M059J (cell line): ENCODE measurements at regions not wholly inside any gene's neighbourhood (a gene's known extent, or its start where the extent isn't known, plus 50 kb on each side); places are given as distances from the start of the nearest gene placed in this dataset.
A peak's percentile ranks its signal among the peaks of the same experiment; 100 is the strongest.

Experiments used
- DNase-seq: peaks from one replicate; pipeline ENCODE4 v3.0.0-alpha.2; 2012; ENCODE audit warnings: low read depth

GRCh38 chr13:76091076-76091475 is 454.9 kb downstream of the LMO7 start:
- DNase-seq: no peak

- no peak for DNase-seq
Measured at GRCh38 chr13:76086729-76087128, 450.6 kb downstream of the LMO7 start.

- no peak for DNase-seq
Measured at GRCh38 chr13:76067850-76068249, 431.7 kb downstream of the LMO7 start.

GRCh38 chr13:76053181-76053580 is 417.1 kb downstream of the LMO7 start:
- DNase-seq: no peak

GRCh38 chr13:76049376-76049746 is 413.2 kb downstream of the LMO7 start:
- DNase-seq: no peak

GRCh38 chr13:76048675-76049375 is 412.7 kb downstream of the LMO7 start:
- no peak for DNase-seq

- no peak for DNase-seq
Measured at GRCh38 chr13:76048131-76048530, 412.0 kb downstream of the LMO7 start.

- DNase-seq: no peak
Measured at GRCh38 chr13:76043874-76044273, 407.7 kb downstream of the LMO7 start.

GRCh38 chr13:76038920-76039716 is 403.0 kb downstream of the LMO7 start:
- no peak for DNase-seq

- peak; percentile 6 for DNase-seq
Measured at GRCh38 chr13:76036176-76036575, 400.0 kb downstream of the LMO7 start.

- peak; percentile 3 for DNase-seq
Measured at GRCh38 chr13:76035711-76036110, 399.6 kb downstream of the LMO7 start.

GRCh38 chr13:76029706-76030105 is 393.6 kb downstream of the LMO7 start:
- no peak for DNase-seq

- no peak for DNase-seq
Measured at GRCh38 chr13:76029088-76029487, 393.0 kb downstream of the LMO7 start.

GRCh38 chr13:76027131-76027530 is 391.0 kb downstream of the LMO7 start:
- no peak for DNase-seq

- DNase-seq: no peak
Measured at GRCh38 chr13:76025392-76025791, 389.3 kb downstream of the LMO7 start.

- DNase-seq: no peak
Measured at GRCh38 chr13:76024151-76024550, 388.0 kb downstream of the LMO7 start.

GRCh38 chr13:76023652-76024051 is 387.5 kb downstream of the LMO7 start:
- DNase-seq: peak; percentile 36

- DNase-seq: no peak
Measured at GRCh38 chr13:76020421-76020955, 384.4 kb downstream of the LMO7 start.

- no peak for DNase-seq
Measured at GRCh38 chr13:76019421-76020044, 383.4 kb downstream of the LMO7 start.

GRCh38 chr13:76017861-76018556 is 381.9 kb downstream of the LMO7 start:
- no peak for DNase-seq

- peak; percentile 40 for DNase-seq
Measured at GRCh38 chr13:76016799-76017400, 380.8 kb downstream of the LMO7 start.
